ENCODE measurements at regions not wholly inside any gene's neighbourhood (a gene's known extent, or its start where the extent isn't known, plus 50 kb on each side); places are given as distances from the start of the nearest gene placed in this dataset.

DNA sequence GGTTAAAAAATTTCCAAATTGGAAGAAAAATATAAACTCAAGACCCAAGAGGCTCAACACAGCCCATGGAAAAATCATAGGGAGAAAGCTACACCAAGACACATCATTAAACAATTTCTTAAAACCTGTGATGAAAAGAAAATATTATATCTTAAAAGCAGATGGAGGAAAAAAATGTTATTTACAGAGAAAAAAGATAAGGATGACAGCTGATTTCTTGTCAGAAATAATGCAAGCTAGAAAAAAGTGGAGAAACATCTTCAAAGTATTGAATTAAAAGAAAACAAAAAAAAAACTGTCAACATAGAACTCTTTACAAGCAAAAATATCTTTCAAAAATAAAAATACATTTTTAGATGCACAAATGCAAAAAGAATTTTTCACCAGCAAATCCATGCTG is 930.5 kb downstream of the ADGRL2 start:
- in situ Hi-C loops (cut with HindIII; ENCODE audit: low sequenced_read_pairs), result no loop called here

DNA sequence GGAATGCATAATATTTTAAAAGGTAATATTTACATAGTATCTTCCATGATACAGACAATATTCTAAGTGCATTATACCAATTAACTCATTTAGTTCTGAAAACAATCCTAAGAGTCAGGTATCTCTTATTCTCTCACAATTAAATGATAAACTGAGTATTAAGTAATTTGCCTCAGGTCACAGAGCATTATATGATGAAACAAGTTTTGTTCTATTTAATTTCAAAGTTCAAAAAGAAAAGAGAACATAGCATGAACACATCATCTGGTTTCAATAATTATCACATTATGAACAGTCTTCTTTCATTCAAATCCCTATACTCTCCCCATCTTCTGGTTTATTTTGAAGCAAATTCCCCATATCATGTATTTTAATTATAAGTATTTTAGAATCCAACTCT is 927.5 kb downstream of the ADGRL2 start:
- in situ Hi-C loops (cut with HindIII; ENCODE audit: low sequenced_read_pairs), result no loop called here

DNA sequence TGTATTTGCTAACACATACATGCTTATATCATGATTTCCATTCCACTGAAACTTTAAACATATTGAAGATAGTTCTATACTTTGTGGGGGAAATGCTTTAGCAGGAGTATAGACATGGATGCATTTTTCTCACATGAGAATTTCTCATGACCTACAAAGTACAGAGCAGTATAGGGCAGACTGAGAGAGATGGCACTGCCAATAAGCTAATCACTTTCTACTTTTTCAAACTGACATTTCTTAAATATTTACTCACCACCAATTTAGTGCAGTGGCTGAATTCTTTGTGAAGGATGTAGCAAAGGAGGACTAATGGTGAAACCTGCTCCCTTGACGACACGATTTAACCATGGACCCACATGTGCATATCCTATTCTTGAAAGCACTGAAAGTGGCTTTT is 923.5 kb downstream of the ADGRL2 start:
- in situ Hi-C loops (cut with HindIII; ENCODE audit: low sequenced_read_pairs), result no loop called here

DNA sequence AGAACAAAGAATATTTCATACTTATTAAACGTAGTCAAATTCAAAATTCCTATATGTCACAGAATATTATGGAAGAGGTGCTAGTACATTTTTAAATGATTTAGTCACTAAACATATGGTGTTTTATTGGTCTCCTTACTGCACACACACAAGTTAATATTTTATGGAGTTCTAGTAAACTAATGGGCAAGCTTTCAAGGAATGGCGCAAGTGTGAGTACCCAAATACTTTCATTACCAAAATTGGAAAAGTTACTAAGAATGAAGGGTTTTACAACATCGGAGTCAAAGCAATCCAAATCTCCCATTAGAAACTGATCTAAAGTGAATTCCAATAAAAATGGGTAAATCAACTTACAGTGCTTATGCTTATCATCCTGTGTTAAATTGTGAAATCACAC is 921.9 kb downstream of the ADGRL2 start:
- in situ Hi-C loops (cut with HindIII; ENCODE audit: low sequenced_read_pairs), result no loop called here

DNA sequence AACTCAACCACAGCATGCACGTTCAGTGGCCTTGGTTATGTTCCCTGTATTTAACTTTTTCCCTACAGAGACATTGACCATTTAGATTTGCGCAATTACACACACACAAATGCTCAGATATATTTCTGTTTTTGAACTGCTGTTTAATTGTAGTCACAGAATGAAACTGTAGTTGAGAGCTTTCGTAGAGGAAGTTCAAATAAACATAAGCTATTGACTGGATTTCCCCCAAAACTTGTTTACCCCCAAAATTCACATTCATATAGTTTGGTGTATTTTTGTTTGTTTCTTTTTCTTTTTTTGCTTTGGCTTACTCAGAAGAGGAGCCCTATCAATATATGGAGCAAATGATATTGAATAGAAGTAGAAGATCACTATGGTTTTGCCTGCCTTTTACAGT is 921.0 kb downstream of the ADGRL2 start:
- in situ Hi-C loops (cut with HindIII; ENCODE audit: low sequenced_read_pairs), result no loop called here

DNA sequence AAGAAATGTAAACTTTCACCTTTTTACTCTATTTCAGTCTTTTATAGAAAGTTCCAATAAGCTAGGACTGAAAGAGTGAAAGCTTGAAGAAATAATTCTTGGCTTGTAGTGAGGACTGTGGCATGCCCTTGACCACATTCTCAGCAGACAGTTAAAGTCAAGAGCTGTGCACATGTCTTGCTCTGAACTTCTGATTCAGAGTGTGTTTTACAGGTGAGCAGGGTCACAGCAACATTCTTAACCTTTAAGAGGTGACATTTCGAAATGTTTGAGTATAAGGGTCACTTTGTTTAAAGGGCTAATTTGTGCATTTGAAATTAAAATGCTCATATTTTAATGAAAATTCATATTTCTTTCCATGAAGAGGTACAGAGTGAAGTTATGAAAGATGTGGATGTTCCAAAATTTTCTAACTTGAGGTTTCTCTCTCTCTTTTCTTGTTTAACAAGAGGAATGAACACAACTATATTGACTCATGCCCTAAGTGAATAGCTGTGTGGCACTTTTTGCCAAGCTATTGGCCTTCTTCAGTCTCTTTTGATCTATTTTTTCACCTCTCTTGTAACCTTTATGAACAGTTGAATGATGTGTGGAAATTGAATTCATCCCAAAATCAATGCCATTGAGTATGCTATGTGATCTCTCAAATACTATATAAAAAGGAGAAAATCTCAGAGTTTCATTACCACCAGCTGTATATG is 918.1 kb downstream of the ADGRL2 start:
- in situ Hi-C loops (cut with HindIII; ENCODE audit: low sequenced_read_pairs), result no loop called here

DNA sequence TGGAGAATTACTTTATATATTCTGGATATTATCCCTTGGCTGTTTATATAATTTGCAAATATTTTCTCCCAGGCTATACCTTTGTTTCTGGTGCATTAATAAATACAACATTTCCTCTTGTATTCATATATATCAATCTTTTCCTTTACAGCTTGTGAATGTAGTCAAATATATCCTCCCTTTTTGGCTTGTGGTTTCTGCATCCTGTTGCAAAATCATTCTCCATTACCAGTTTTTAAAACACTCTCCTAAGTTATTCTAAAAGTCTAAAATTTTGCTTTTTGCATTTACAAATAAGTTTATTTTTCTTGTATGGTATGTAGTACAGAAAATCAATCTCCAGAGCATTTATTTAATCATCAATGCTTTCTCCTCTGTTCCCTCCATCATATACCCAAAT is 909.4 kb downstream of the ADGRL2 start:
- in situ Hi-C loops (cut with HindIII; ENCODE audit: low sequenced_read_pairs), result no loop called here

DNA sequence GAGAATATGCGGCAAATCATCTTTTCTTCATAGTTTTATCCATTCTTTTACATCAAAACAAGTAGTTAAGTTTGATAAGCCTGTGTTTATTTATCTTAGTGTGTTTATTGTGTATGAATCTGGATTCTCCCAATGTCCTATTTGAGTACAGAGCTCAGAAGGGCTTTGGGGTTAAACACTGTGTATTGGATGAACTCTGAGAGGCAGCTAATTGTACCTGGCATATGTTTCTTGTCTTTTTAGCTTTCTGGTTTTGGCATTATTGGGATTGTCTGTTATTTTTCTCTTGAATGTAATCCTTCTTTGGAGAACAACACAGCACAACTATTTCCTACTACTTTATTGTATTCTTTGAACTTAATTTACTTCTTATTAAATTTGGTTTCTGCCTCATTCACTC is 906.9 kb downstream of the ADGRL2 start:
- in situ Hi-C loops (cut with HindIII; ENCODE audit: low sequenced_read_pairs), result no loop called here

DNA sequence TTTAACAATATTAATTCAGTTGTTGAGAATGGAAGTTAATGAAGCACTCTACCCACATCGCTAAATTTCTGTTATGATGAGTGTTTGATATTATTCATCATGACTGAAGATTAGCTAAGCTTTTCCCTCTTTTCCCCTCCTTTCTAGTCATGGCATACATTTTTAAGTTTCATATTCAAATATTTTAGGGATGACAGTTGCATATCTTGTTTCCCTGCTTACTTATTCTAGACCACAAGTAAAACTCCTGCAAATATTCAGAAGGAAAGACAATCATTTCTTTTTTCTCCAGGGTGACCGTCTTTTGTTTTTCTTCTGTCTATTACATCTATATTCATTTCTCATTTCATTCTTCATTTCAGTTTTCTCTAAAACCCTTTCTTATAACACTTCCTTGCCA is 906.0 kb downstream of the ADGRL2 start:
- in situ Hi-C loops (cut with HindIII; ENCODE audit: low sequenced_read_pairs), result no loop called here

DNA sequence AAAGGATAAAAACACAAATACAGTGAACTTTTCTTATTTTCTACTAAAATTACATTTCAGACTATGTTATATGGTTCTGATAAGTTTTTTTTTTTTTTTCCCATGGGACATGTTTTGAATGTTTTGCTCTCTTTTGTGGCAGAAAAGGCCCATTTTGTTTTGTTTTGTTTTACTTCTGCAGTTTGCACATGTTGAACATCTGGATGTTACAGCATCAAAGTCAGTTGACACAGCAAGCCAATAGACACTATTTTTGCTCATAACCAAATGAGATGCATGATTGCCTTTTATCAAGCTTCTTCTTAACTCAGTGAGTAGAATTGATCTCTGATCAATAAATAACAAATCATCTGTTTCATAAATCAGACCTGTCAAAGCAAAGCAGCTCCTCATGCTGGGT is 904.2 kb downstream of the ADGRL2 start:
- in situ Hi-C loops (cut with HindIII; ENCODE audit: low sequenced_read_pairs), result no loop called here

DNA sequence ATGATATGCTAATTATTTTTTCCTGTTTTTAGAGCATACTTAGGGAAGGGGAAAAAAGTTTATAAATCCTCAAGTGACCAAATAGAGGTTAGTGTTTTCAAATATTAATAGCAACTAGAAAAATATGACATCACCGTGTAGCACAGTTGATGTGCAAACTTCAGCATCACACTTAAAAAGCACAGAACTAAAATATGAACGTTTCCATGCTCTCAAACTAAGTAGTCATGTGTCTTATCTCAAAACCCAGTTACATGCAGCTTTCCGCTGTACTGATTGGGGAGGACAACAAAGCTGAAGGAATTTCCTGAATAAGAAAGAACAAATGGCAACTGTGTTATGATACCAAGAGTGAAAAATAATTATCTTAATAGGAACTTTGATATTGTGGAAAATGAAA is 903.7 kb downstream of the ADGRL2 start:
- in situ Hi-C loops (cut with HindIII; ENCODE audit: low sequenced_read_pairs), result no loop called here

DNA sequence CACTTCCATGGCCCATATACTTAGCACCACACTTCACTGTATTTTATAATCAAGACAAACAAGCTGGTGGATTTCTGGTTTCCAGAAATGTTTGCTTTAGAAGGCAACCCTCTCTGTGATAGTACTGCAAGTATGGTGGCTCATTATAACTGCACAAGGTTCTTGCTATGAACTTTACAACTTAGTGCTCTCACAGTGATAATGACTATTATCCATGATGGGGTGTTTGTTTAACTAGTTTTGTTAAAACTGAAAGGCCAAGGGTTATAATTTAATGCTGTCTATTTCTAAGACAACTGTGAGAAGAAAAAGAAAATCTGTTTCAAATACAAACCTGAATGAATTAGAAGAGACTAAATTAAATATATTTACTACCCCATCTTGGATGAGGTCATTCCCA is 903.2 kb downstream of the ADGRL2 start:
- in situ Hi-C loops (cut with HindIII; ENCODE audit: low sequenced_read_pairs), result no loop called here

DNA sequence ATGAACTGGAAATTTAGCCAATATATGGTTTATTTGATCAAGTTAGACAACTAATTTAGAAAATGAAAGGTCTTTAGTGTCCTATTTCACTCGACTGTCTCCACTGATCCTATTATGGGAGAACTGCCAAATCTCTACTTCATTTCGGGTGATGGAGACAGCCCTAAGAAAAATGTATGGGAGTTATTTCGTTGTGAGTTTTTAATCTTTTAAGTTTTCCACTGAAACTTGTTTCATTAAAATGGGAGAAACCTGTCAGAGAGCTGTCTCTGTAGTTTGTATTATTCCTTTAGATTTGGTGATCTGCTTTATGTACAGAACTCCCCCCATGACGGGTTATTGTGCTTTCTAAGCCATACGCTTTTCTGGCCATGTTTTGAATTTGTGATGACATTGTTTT is 899.7 kb downstream of the ADGRL2 start:
- in situ Hi-C loops (cut with HindIII; ENCODE audit: low sequenced_read_pairs), result no loop called here

DNA sequence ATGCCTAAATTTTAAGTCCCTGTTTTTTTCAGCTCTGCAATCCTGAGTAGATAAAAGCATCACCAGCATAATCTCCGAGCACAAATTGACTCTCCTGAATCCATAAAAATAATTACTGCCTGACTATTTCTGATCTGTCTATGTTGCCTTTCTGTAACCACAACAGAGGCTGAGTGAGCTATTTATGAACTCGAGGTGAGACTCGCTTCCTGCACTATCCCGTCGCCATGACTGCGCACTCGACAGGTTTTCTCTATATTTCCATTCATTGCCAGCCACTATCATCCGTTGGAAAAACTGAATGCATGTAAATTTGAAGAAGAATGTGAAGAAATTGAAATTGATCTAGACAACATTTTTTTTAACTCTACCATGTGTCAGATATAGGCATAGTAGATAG is 897.2 kb downstream of the ADGRL2 start:
- in situ Hi-C loops (cut with HindIII; ENCODE audit: low sequenced_read_pairs), result no loop called here

DNA sequence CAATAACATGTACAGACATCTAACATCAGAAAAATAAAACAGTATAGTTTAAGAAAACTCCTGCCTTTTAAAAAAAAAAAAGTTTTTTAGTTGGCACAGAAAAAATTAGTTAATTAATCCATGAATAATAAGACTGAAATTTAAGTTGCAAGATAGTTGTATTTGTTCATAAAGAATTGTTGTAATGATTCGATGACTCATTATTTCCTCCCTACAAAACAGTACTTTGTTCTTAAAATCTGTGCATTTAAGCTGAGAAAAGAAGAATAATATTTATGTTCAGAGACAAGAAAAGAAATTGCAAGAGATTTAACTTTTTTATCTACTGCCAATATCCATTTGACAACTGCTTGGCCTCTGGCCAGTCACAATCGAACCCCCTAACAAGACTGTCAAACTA is 894.7 kb downstream of the ADGRL2 start:
- in situ Hi-C loops (cut with HindIII; ENCODE audit: low sequenced_read_pairs), result no loop called here

DNA sequence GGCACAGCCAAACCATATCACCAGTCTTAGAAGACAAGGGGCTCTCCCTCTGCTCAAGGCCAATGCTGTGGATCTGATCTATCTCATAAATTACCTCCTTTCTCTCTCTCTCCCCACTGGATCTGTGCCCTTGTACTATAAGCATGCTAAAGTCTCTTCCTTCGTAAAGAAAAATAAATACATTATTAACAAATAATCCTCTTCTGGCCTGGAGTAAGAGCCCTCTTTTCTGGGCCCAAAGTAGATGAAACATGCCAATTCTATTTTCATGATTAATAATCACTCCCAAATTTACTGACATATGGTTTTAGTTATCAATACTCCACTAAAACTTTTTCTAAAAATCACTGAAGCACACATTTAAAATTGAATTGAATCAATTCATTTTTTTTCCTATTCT is 889.7 kb downstream of the ADGRL2 start:
- in situ Hi-C loops (cut with HindIII; ENCODE audit: low sequenced_read_pairs), result no loop called here

DNA sequence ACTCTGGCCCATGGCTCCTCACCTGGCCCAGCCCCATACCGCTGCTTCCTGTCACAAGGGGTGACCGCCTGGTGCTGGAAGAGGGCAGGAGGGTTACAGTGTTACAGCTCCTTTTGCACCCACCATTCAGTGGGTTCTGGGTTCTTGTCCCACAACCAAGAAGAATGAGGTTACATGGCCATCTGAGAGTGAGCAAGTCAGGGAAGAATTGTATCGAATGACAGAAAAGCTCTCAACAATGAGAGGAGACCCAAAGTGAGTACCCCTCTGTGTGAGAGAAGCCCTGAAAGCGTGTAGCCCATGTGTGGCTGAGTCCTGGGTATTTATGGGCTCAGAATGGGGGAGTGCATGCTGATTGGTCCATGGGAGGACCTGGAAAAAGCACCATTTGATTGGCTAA is 888.5 kb downstream of the ADGRL2 start:
- in situ Hi-C loops (cut with HindIII; ENCODE audit: low sequenced_read_pairs), result no loop called here

DNA sequence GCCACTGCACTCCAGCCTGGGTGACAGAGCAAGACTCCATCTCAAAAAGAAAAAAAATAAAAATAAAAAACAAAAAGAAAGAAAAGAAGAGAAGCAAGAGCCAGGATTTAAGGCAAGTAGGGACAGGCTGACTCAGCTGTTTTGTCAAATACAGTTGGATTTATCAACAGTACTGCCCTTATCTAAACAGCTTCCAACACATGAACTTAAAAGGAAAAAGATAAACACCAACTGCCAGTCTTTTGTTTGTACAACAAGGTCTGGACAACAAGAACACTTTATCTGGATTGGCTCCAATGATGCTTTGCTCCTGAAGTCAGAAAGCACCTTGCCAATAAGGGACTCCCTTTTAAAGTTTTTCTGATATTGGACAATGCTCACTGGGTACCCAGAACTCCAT is 886.0 kb downstream of the ADGRL2 start:
- in situ Hi-C loops (cut with HindIII; ENCODE audit: low sequenced_read_pairs), result no loop called here

DNA sequence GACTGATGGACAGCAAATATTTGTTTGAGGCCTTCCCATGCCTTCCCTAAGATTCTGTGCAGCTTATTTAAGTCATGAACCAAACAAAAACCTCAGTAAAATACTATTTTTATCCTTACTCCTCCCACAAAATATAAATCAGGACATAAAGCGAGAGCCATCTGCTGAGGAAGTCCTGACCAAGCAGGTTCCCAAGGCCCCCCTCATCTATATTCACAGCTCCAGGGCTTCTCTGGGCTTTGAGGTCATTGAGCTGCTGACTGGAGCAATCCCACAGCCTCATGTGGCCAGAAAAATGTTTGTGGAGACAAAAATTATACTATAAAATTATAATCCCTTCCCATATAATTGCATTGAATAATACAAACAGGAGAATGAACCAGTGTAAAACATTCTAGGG is 846.2 kb downstream of the ADGRL2 start:
- in situ Hi-C loops (cut with HindIII; ENCODE audit: low sequenced_read_pairs), result no loop called here

DNA sequence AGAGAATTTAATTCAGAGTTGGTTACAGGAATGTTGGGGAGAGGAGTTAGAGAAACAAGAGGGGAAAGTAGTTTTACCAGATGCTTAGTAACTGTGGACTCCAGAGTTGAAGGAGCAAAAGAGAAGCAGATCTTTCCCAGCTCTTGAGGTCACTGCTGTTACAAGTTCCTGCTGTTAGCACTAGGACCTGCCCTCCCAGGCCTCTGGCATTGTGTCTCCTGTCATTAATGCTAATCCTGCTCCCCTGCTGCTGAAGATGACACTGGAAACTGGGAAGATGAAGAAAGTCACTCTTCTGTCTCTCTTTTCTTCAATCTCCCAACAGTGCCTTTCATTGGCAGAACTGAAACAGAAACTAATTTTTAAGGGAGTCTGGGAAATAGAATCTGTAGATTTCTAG is 845.6 kb downstream of the ADGRL2 start:
- in situ Hi-C loops (cut with HindIII; ENCODE audit: low sequenced_read_pairs), result no loop called here

DNA sequence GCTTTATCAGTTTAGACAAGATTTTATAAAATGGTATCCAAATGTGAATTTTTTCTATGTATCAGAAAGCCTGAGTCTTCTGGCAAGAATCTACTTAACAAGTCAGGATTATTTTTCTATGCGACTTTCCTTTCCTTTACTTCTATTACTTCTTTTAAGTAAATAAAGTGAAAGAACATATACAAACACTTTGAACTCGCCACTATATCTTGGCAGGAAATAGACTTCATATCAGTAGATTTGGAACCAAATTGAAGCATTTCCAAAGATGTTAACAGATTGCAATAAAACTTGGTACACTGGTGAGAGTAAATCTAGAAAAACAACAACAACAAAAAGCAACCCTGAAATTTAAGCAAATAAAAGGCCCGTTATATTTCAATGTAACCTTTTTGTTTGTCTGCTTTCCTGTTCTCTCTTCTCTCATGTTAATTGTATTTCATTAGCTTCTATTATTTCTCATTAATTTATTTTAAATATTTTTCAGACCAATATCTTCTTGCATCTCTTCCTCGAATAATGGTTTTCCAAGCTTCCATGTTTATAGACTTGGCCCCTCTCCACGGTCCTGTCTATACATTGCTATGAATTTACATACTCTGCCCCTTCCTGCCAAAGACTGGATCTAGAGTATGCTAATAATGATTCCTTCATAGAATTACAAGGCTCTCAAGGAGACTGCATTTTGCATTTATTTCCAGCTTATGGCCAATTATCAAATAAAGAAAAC is 843.6 kb downstream of the ADGRL2 start:
- in situ Hi-C loops (cut with HindIII; ENCODE audit: low sequenced_read_pairs), result no loop called here

DNA sequence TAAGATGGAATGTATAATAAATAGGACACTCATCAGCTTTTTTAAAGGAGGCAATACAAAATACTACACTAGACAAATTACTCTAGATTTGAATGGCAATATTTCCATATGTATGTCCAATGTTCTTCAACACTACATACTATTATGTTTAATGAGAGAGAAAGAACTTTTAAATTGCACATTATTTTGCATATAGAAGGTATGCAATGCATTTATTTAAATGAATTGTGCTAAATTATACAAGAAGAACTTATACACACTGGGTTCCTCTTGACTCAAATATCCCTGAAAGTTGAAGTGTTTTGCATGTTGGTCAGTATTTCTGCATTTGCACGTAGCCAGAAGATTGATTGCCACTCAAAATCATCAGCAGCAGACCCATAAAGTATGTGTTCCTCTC is 839.6 kb downstream of the ADGRL2 start:
- in situ Hi-C loops (cut with HindIII; ENCODE audit: low sequenced_read_pairs), result no loop called here

DNA sequence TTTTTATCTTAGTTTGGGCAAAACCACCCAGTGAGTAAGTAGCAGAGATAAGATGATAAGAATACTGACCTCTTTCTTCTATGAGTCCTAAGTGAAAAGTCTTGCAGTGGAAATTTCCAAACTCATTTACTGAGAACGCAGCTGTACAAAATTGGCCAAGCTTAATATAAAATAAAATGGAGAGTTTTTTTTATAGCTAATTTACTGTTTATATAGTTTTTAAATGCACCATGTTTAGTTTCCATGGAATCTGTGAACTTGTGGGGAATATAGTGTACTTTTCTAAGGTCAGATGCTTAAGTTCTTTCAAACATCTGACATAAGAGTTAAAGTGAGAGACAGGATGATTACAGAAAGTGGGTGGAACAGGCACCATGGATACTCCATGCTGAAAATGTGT is 833.5 kb downstream of the ADGRL2 start:
- in situ Hi-C loops (cut with HindIII; ENCODE audit: low sequenced_read_pairs), result no loop called here
